Panc1 (cell line): ENCODE measurements at regions not wholly inside any gene's neighbourhood (a gene's known extent, or its start where the extent isn't known, plus 50 kb on each side); places are given as distances from the start of the nearest gene placed in this dataset.

ENCODE experiments used
- ATAC-seq: fragments of 200-7000 bp; cut with Tn5 transposase; 2 replicates; pipeline ENCODE4 v1.9.1; 2020; ENCODE audit warnings: mild to moderate bottlenecking, moderate library complexity
- BruUV-seq: library from RNA; stranded (reverse); fragments of 400-500 nt; replicated peaks from 2 replicates; lab custom pipeline; 2021; lab: Mats Ljungman, UMichigan
- CTCF ChIA-PET: fragments of 300-600 bp; sonication (Branson Sonifier 250); formaldehyde crosslinking; loops from one replicate; lab custom pipeline; 2022; ENCODE audit warnings: antibody characterized with exemption; lab: Charles Lee
- POLR2A ChIA-PET: fragments of 300-600 bp; sonication (Branson Sonifier 250); formaldehyde crosslinking; loops from one replicate; lab custom pipeline; 2022; ENCODE audit warnings: antibody characterized with exemption; lab: Charles Lee
- DNase-seq: peaks from one replicate; pipeline ENCODE4 v3.0.0-alpha.2; 2010; ENCODE audit warnings: low read depth, low spot score
- H3K27ac ChIP-seq: 2 replicates; pipeline ENCODE4 v1.5.1; 2011; ENCODE audit warnings: mild to moderate bottlenecking, low read length, inconsistent platforms
- H3K27me3 ChIP-seq: fragments of 200-500 bp; sonication (Bioruptor generic); 2 replicates; pipeline ENCODE4 v1.6.0; 2014; ENCODE audit warnings: low read length, inconsistent platforms; ENCODE audit not compliant: control insufficient read depth, insufficient read depth
- H3K36me3 ChIP-seq: fragments of 200-500 bp; sonication (Bioruptor generic); 2 replicates; pipeline ENCODE4 v1.5.1; 2014; ENCODE audit warnings: inconsistent platforms, mild to moderate bottlenecking, low read length, moderate library complexity; ENCODE audit not compliant: control insufficient read depth, insufficient read depth
- H3K4me1 ChIP-seq: 2 replicates; pipeline ENCODE4 v1.5.1; 2011; ENCODE audit warnings: inconsistent platforms, mild to moderate bottlenecking, low read length, moderate library complexity; ENCODE audit not compliant: control insufficient read depth, insufficient read depth
- H3K4me3 ChIP-seq, 2 experiments: 2 replicates each; pipeline ENCODE4 v1.5.1; 2011 to 2012; ENCODE audit warnings: low read depth in 2 of 2, low read length in 2 of 2, mild to moderate bottlenecking in 2 of 2, inconsistent platforms in 1 of 2, moderate library complexity in 1 of 2
- H3K9me3 ChIP-seq: fragments of 200-500 bp; sonication (Bioruptor generic); 2 replicates; pipeline ENCODE4 v1.5.1; 2014; ENCODE audit warnings: low read depth, mild to moderate bottlenecking, inconsistent platforms, low read length, moderate library complexity; ENCODE audit not compliant: control insufficient read depth, insufficient read depth
- POLR2AphosphoS5 ChIP-seq: IDR thresholded peaks from 2 replicates; pipeline ENCODE4 v1.6.1; 2012; ENCODE audit warnings: mild to moderate bottlenecking, low read depth, low read length, moderate library complexity
- SIN3A ChIP-seq: IDR thresholded peaks from 2 replicates; pipeline ENCODE4 v1.6.1; 2012; ENCODE audit warnings: low read depth, mild to moderate bottlenecking, low read length, moderate library complexity, borderline replicate concordance; ENCODE audit not compliant: insufficient read depth
- TCF7L2 ChIP-seq: IDR thresholded peaks from 2 replicates; pipeline ENCODE4 v1.6.1; 2011; ENCODE audit warnings: mild to moderate bottlenecking, low read depth, low read length, inconsistent platforms
- in situ Hi-C: cut with HindIII; loops from 2 replicates; pipeline ENCODE4 v1.10.0; 2016; ENCODE audit warnings: low sequenced_read_pairs, low pct_unique_long_range_greater_than_20kb
- intact Hi-C: fragments of 100-400 bp; cut with micrococcal nuclease; formaldehyde crosslinking; loops from one replicate; pipeline ENCODE4 v1.10.0; 2022; ENCODE audit not compliant: unreplicated experiment
- TF ChIP-seq, protein P1 (sequence below), 2 experiments: IDR thresholded peaks; 2 replicates each; pipeline ENCODE4 v1.6.1; 2011 to 2012; ENCODE audit warnings: low read depth in 2 of 2, control low read depth in 1 of 2, low read length in 1 of 2, mild to moderate bottlenecking in 1 of 2, moderate library complexity in 1 of 2; ENCODE audit not compliant: insufficient read depth in 1 of 2
- TF ChIP-seq, protein P2 (sequence below): fragments of 450-650 bp; IDR thresholded peaks from 2 replicates; pipeline ENCODE4 v1.5.1; 2017; ENCODE audit warnings: mild to moderate bottlenecking

- Histone ChIP-seq H3K36me3 (no peaks in the 10 kb centered on the region), H3K4me3 (no peak overlapping the region), H3K27me3 (no peaks in the 10 kb centered on the region), H3K4me1 (no peaks in the 10 kb centered on the region), H3K27ac (no peak overlapping the region), H3K9me3 (no peaks in the 10 kb centered on the region)
- BruUV-seq: no TSS peak
- ATAC-seq: no peak
- TF ChIP-seq TCF7L2: no peak
- TF ChIP-seq POLR2AphosphoS5: no peak
- TF ChIP-seq, protein P1, sequence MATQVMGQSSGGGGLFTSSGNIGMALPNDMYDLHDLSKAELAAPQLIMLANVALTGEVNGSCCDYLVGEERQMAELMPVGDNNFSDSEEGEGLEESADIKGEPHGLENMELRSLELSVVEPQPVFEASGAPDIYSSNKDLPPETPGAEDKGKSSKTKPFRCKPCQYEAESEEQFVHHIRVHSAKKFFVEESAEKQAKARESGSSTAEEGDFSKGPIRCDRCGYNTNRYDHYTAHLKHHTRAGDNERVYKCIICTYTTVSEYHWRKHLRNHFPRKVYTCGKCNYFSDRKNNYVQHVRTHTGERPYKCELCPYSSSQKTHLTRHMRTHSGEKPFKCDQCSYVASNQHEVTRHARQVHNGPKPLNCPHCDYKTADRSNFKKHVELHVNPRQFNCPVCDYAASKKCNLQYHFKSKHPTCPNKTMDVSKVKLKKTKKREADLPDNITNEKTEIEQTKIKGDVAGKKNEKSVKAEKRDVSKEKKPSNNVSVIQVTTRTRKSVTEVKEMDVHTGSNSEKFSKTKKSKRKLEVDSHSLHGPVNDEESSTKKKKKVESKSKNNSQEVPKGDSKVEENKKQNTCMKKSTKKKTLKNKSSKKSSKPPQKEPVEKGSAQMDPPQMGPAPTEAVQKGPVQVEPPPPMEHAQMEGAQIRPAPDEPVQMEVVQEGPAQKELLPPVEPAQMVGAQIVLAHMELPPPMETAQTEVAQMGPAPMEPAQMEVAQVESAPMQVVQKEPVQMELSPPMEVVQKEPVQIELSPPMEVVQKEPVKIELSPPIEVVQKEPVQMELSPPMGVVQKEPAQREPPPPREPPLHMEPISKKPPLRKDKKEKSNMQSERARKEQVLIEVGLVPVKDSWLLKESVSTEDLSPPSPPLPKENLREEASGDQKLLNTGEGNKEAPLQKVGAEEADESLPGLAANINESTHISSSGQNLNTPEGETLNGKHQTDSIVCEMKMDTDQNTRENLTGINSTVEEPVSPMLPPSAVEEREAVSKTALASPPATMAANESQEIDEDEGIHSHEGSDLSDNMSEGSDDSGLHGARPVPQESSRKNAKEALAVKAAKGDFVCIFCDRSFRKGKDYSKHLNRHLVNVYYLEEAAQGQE (IDR thresholded peaks at IDR 0.05; ENCODE audit: insufficient read depth in 1 of 2, low read depth in 2 of 2, low read length in 1 of 2): no peak
- TF ChIP-seq SIN3A: no peak
- TF ChIP-seq, protein P2, sequence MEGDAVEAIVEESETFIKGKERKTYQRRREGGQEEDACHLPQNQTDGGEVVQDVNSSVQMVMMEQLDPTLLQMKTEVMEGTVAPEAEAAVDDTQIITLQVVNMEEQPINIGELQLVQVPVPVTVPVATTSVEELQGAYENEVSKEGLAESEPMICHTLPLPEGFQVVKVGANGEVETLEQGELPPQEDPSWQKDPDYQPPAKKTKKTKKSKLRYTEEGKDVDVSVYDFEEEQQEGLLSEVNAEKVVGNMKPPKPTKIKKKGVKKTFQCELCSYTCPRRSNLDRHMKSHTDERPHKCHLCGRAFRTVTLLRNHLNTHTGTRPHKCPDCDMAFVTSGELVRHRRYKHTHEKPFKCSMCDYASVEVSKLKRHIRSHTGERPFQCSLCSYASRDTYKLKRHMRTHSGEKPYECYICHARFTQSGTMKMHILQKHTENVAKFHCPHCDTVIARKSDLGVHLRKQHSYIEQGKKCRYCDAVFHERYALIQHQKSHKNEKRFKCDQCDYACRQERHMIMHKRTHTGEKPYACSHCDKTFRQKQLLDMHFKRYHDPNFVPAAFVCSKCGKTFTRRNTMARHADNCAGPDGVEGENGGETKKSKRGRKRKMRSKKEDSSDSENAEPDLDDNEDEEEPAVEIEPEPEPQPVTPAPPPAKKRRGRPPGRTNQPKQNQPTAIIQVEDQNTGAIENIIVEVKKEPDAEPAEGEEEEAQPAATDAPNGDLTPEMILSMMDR: no peak
- ChIA-PET POLR2A (no interaction called here), CTCF (no interaction called here)
- in situ Hi-C loops (no loop called here), intact Hi-C loops (no loop called here)
- DNase-seq: no peak
These were observed 1676.5 kb upstream of the PRR20A start for GRCh38 chr13:55464222-55464621.

DNA sequence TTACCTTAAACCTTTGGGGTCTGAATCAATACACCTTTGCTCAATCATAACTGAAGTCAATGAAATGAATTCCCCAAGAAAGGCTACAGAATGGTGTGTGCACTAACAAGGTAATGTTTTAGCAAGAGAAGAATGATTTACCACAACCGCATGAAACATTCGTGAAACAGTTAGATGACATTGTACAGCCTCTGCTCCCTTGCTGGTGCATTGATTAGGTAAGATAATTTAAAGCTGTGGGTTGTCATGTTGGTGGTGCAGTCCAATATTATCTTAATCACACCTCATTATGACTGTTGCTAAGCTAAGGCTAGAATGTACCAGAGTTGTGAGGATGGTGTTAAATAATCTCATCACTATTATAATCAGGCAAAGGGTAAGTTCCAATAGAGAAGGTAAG lies 1673.2 kb upstream of the PRR20A start:
- intact Hi-C loops (no loop called here), in situ Hi-C loops (no loop called here)
- no peak for DNase-seq
- POLR2A ChIA-PET: no interaction called here
- H3K27ac ChIP-seq: no peak overlapping the region
- no TSS peak for BruUV-seq
- ATAC-seq: no peak
- no peaks in the 10 kb centered on the region for H3K27me3 ChIP-seq
- CTCF ChIA-PET: no interaction called here
- no peaks in the 10 kb centered on the region for H3K4me1 ChIP-seq
- no peaks in the 10 kb centered on the region for H3K9me3 ChIP-seq
- no peak overlapping the region for H3K4me3 ChIP-seq
- H3K36me3 ChIP-seq: no peaks in the 10 kb centered on the region
- TF ChIP-seq TCF7L2 (no peak), SIN3A (no peak), POLR2AphosphoS5 (no peak)
- TF ChIP-seq, protein P2: no peak
- TF ChIP-seq, protein P1 (IDR thresholded peaks at IDR 0.05; ENCODE audit: insufficient read depth in 1 of 2, low read depth in 2 of 2, low read length in 1 of 2): no peak
